ENCODE measurements at regions not wholly inside any gene's neighbourhood (a gene's known extent, or its start where the extent isn't known, plus 50 kb on each side); places are given as distances from the start of the nearest gene placed in this dataset.

GRCh38 chr15:70379134-70379533, 281.4 kb upstream of the TLE3 start:
- TF ChIP-seq SPI1 (IDR thresholded peaks at IDR 0.05; ENCODE audit: low read depth, low read length) (no peak), POLR2AphosphoS5 (IDR thresholded peaks at IDR 0.05; ENCODE audit: low read depth, low read length) (no peak)

Measured in GM12891 (cell line).